VCaP (cell line): ENCODE measurements at regions not wholly inside any gene's neighbourhood (a gene's known extent, or its start where the extent isn't known, plus 50 kb on each side); places are given as distances from the start of the nearest gene placed in this dataset.

ENCODE experiments used
- H3K27ac ChIP-seq: fragments of 450-650 bp; 2 replicates; pipeline ENCODE4 v1.5.1; 2017
- CTCF ChIP-seq: fragments of 450-650 bp; conservative IDR thresholded peaks from 2 replicates; pipeline ENCODE4 v1.5.1; 2017; ENCODE audit warnings: mild to moderate bottlenecking, moderate library complexity

GRCh38 chr6:151757506-151757955 lies 50.0 kb upstream of the ESR1 start:
- H3K27ac ChIP-seq = no peak overlapping the region

More at GRCh38 chr6:151757506-151757955, 50.0 kb upstream of the ESR1 start:
- TF ChIP-seq CTCF = no peak
